ACC112 (cell line): ENCODE measurements at regions not wholly inside any gene's neighbourhood (a gene's known extent, or its start where the extent isn't known, plus 50 kb on each side); places are given as distances from the start of the nearest gene placed in this dataset.

Source experiments
- H2AFZ ChIP-seq: fragments of 200-600 bp; sonication (generic); one replicate; pipeline ENCODE4 v1.6.0; 2017; ENCODE audit warnings: antibody characterized with exemption, low read length; ENCODE audit not compliant: unreplicated experiment
- H3K27ac ChIP-seq: fragments of 200-600 bp; sonication (generic); 2 replicates; pipeline ENCODE4 v1.5.1; 2014; ENCODE audit warnings: low read depth, mild to moderate bottlenecking, antibody characterized with exemption, low read length, moderate library complexity
- H3K27me3 ChIP-seq: fragments of 200-600 bp; sonication (generic); 2 replicates; pipeline ENCODE4 v1.6.1; 2014; ENCODE audit warnings: mild to moderate bottlenecking, antibody characterized with exemption, low read length, moderate library complexity, mixed read lengths; ENCODE audit not compliant: insufficient read depth
- H3K36me3 ChIP-seq: fragments of 200-600 bp; sonication (generic); 2 replicates; pipeline ENCODE4 v1.6.1; 2016; ENCODE audit warnings: mild to moderate bottlenecking, antibody characterized with exemption, low read length, moderate library complexity, mixed read lengths; ENCODE audit not compliant: insufficient read depth
- H3K4me1 ChIP-seq: fragments of 200-600 bp; sonication (generic); one replicate; pipeline ENCODE4 v1.6.1; 2016; ENCODE audit warnings: low read length, mixed read lengths; ENCODE audit not compliant: insufficient read depth, unreplicated experiment, control insufficient read depth
- H3K4me3 ChIP-seq: fragments of 200-600 bp; sonication (generic); 2 replicates; pipeline ENCODE4 v1.5.1; 2014; ENCODE audit warnings: mild to moderate bottlenecking, low read depth, low read length
- H3K79me2 ChIP-seq: fragments of 200-600 bp; sonication (generic); one replicate; pipeline ENCODE4 v1.6.0; 2016; ENCODE audit warnings: low read length; ENCODE audit not compliant: control insufficient read depth, unreplicated experiment, insufficient read depth

- Histone ChIP-seq H2AFZ (no peak overlapping the region), H3K27ac (no peak overlapping the region), H3K79me2 (no peaks in the 10 kb centered on the region), H3K27me3 (no peaks in the 10 kb centered on the region), H3K36me3 (no peaks in the 10 kb centered on the region), H3K4me1 (no peaks in the 10 kb centered on the region), H3K4me3 (no peak overlapping the region)
These were observed 74.7 kb downstream of the LLPH start for GRCh38 chr12:66055837-66056319.

GRCh38 chr12:66052988-66053615 is 77.4 kb downstream of the LLPH start:
- H3K4me3 ChIP-seq = no peak overlapping the region
- no peaks in the 10 kb centered on the region for H3K27me3 ChIP-seq
- no peak overlapping the region for H2AFZ ChIP-seq
- H3K36me3 ChIP-seq = no peaks in the 10 kb centered on the region
- no peaks in the 10 kb centered on the region for H3K79me2 ChIP-seq
- peaks cover 10% of the 10 kb centered on the region for H3K4me1 ChIP-seq
- no peak overlapping the region for H3K27ac ChIP-seq

GRCh38 chr12:66051361-66051760 is 79.2 kb downstream of the LLPH start:
- H3K27me3 ChIP-seq = no peaks in the 10 kb centered on the region
- no peaks in the 10 kb centered on the region for H3K36me3 ChIP-seq
- no peak overlapping the region for H3K27ac ChIP-seq
- H3K4me3 ChIP-seq = no peak overlapping the region
- H2AFZ ChIP-seq = no peak overlapping the region
- peaks cover 24% of the 10 kb centered on the region for H3K4me1 ChIP-seq
- no peaks in the 10 kb centered on the region for H3K79me2 ChIP-seq

GRCh38 chr12:66050610-66051009 is 79.9 kb downstream of the LLPH start:
- Histone ChIP-seq H3K4me1 (peaks cover 24% of the 10 kb centered on the region), H3K36me3 (no peaks in the 10 kb centered on the region), H2AFZ (no peak overlapping the region), H3K4me3 (no peak overlapping the region), H3K27me3 (no peaks in the 10 kb centered on the region), H3K79me2 (no peaks in the 10 kb centered on the region), H3K27ac (no peak overlapping the region)

- no peak overlapping the region for H3K27ac ChIP-seq
- no peaks in the 10 kb centered on the region for H3K36me3 ChIP-seq
- no peak overlapping the region for H3K4me3 ChIP-seq
- H3K27me3 ChIP-seq = no peaks in the 10 kb centered on the region
- no peaks in the 10 kb centered on the region for H3K79me2 ChIP-seq
- H2AFZ ChIP-seq = no peak overlapping the region
- peaks cover 24% of the 10 kb centered on the region for H3K4me1 ChIP-seq
These were observed 80.3 kb downstream of the LLPH start for GRCh38 chr12:66050283-66050576.

- no peak overlapping the region for H2AFZ ChIP-seq
- no peak overlapping the region for H3K4me3 ChIP-seq
- no peaks in the 10 kb centered on the region for H3K79me2 ChIP-seq
- no peaks in the 10 kb centered on the region for H3K27me3 ChIP-seq
- peaks cover 28% of the 10 kb centered on the region for H3K4me1 ChIP-seq
- H3K36me3 ChIP-seq = no peaks in the 10 kb centered on the region
- H3K27ac ChIP-seq = no peak overlapping the region
These were observed 80.8 kb downstream of the LLPH start for GRCh38 chr12:66049538-66050282.

GRCh38 chr12:66048835-66049537 is 81.6 kb downstream of the LLPH start:
- Histone ChIP-seq H3K27ac (no peak overlapping the region), H3K4me1 (peaks cover 32% of the 10 kb centered on the region), H2AFZ (no peak overlapping the region), H3K4me3 (no peak overlapping the region; the same call in 1 of the 2 replicates), H3K27me3 (no peaks in the 10 kb centered on the region), H3K79me2 (no peaks in the 10 kb centered on the region), H3K36me3 (no peaks in the 10 kb centered on the region)

- Histone ChIP-seq H3K36me3 (no peaks in the 10 kb centered on the region), H3K27me3 (no peaks in the 10 kb centered on the region), H3K79me2 (no peaks in the 10 kb centered on the region), H3K27ac (peak overlapping the region; percentile 80), H3K4me3 (no peak overlapping the region; the same call in 1 of the 2 replicates), H3K4me1 (peaks cover 32% of the 10 kb centered on the region), H2AFZ (peak overlapping the region; percentile 41)
These were observed 82.2 kb downstream of the LLPH start for GRCh38 chr12:66048218-66048834.

GRCh38 chr12:66047411-66048021 is 83.0 kb downstream of the LLPH start:
- no peaks in the 10 kb centered on the region for H3K79me2 ChIP-seq
- H2AFZ ChIP-seq = peak overlapping the region; percentile 41
- no peak overlapping the region for H3K4me3 ChIP-seq
- H3K4me1 ChIP-seq = peaks cover 32% of the 10 kb centered on the region
- H3K27me3 ChIP-seq = no peaks in the 10 kb centered on the region
- H3K36me3 ChIP-seq = no peaks in the 10 kb centered on the region
- H3K27ac ChIP-seq = peak overlapping the region; percentile 80

GRCh38 chr12:66045506-66045905 is 85.0 kb downstream of the LLPH start:
- H3K27ac ChIP-seq = no peak overlapping the region
- no peaks in the 10 kb centered on the region for H3K36me3 ChIP-seq
- no peak overlapping the region for H2AFZ ChIP-seq
- H3K4me1 ChIP-seq = peaks cover 32% of the 10 kb centered on the region
- H3K27me3 ChIP-seq = no peaks in the 10 kb centered on the region
- H3K4me3 ChIP-seq = no peak overlapping the region
- no peaks in the 10 kb centered on the region for H3K79me2 ChIP-seq
